Stomach (tissue), 8 donors: ENCODE measurements at regions not wholly inside any gene's neighbourhood (a gene's known extent, or its start where the extent isn't known, plus 50 kb on each side); places are given as distances from the start of the nearest gene placed in this dataset.

Source experiments
- DNase-seq, 2 donors: peaks; one replicate each; pipeline versions ENCODE4 v3.0.0 to v3.0.0-alpha.2; 2013 to 2019
- H3K27ac ChIP-seq, 5 donors: fragments of 200-600 bp in 4 of 5; sonication (generic) in 4 of 5; one replicate each; pipeline ENCODE4 v1.5.1; 2013 to 2019; ENCODE audit warnings: mild to moderate bottlenecking in 1 of 5, moderate library complexity in 1 of 5
- H3K27me3 ChIP-seq, 3 donors: fragments of 200-600 bp; sonication (generic); one replicate each; pipeline ENCODE4 v1.5.1; 2017 to 2019; ENCODE audit warnings: mixed run types in 1 of 3
- H3K36me3 ChIP-seq, 4 donors: fragments of 200-600 bp; sonication (generic); 1 replicate in 3 of 4; 2 replicates in 1 of 4; pipeline ENCODE4 v1.5.1; 2016 to 2019
- H3K4me1 ChIP-seq, 4 donors: fragments of 200-600 bp; sonication (generic); one replicate each; pipeline ENCODE4 v1.5.1; 2016 to 2019
- H3K4me3 ChIP-seq, 4 donors: fragments of 200-600 bp; sonication (generic) in 3 of 4; one replicate each; pipeline ENCODE4 v1.5.1; 2016 to 2019; ENCODE audit warnings: mild to moderate bottlenecking in 1 of 4
- H3K9me3 ChIP-seq, 4 donors: fragments of 200-600 bp; sonication (generic); one replicate each; pipeline ENCODE4 v1.5.1; 2016 to 2019
- CTCF ChIP-seq, 7 experiments: fragments of 450-650 bp in 4 of 7; fragments of 200-600 bp in 3 of 7; sonication (generic) in 3 of 7; IDR thresholded peaks; one replicate each; pipeline ENCODE4 v1.5.1; 2016 to 2019; ENCODE audit warnings: antibody characterized with exemption in 7 of 7, control low read depth in 2 of 7, mild to moderate bottlenecking in 1 of 7
- EP300 ChIP-seq: sonication (generic); formaldehyde crosslinking; IDR thresholded peaks from one replicate; pipeline ENCODE4 v1.6.1; 2017; ENCODE audit warnings: antibody characterized with exemption
- POLR2A ChIP-seq, 4 donors: fragments of 450-650 bp; IDR thresholded peaks; one replicate each; pipeline ENCODE4 v1.6.1; 2016; ENCODE audit warnings: antibody characterized with exemption in 4 of 4, control low read depth in 2 of 4, mild to moderate bottlenecking in 1 of 4, moderate library complexity in 1 of 4
- POLR2AphosphoS5 ChIP-seq, 3 donors: sonication (generic); formaldehyde crosslinking; IDR thresholded peaks; one replicate each; pipeline ENCODE4 v1.6.1; 2016; ENCODE audit warnings: antibody characterized with exemption in 3 of 3
- WGBS, 5 donors: extraction: QIAGEN DNeasy Blood & Tissue Kit in 3 of 5; methylation state at CpG; one replicate each; pipeline versions ENCODE4 v1.1.5 to v1.1.7; 2013 to 2018; 5-methylcytosine and 5-hydroxymethylcytosine counted together
- intact Hi-C: fragments of 100-400 bp; cut with DNase I; formaldehyde crosslinking; loops from one replicate; pipeline ENCODE4 v1.15.1; 2023; ENCODE audit warnings: low total_unique reads
- donor health status: healthy with polysubstance abuse.
- donor health status: Bipolar disorder and iron deficiency.
- donor health status: healthy.

GRCh38 chr5:135217669-135218485, 181.2 kb downstream of the MACROH2A1 start:
- no peaks in the 10 kb centered on the region for H3K9me3 ChIP-seq
- H3K27ac ChIP-seq, result no peak overlapping the region
- TF ChIP-seq POLR2AphosphoS5 (IDR thresholded peaks at IDR 0.05), result no peak
- TF ChIP-seq POLR2A (IDR thresholded peaks at IDR 0.05), result no peak
- TF ChIP-seq EP300, result no peak
- TF ChIP-seq CTCF (IDR thresholded peaks at IDR 0.05), result no peak
- H3K4me1 ChIP-seq, result no peaks in the 10 kb centered on the region
- H3K4me3 ChIP-seq, result no peak overlapping the region
- H3K36me3 ChIP-seq, result no peaks in the 10 kb centered on the region
- intact Hi-C loops, result no loop called here
- 87 to 95% (median 92%) methylated on average over 11 of the region's 11 CpGs for WGBS, 5 donors
- H3K27me3 ChIP-seq, result no peaks in the 10 kb centered on the region
- no peak for DNase-seq

- TF ChIP-seq POLR2A (IDR thresholded peaks at IDR 0.05) (no peak), EP300 (no peak), POLR2AphosphoS5 (IDR thresholded peaks at IDR 0.05) (no peak), CTCF (IDR thresholded peaks at IDR 0.05) (no peak)
- no peaks in the 10 kb centered on the region for H3K36me3 ChIP-seq
- peak in 1 of 2 donors; percentile 8 for DNase-seq
- H3K27ac ChIP-seq, result no peak overlapping the region
- no peak overlapping the region for H3K4me3 ChIP-seq
- intact Hi-C loops, result no loop called here
- no peaks in the 10 kb centered on the region for H3K27me3 ChIP-seq
- H3K9me3 ChIP-seq, result no peaks in the 10 kb centered on the region
- H3K4me1 ChIP-seq, result peaks cover 0 to 9% (median 0%) of the 10 kb centered on the region in 4 donors
Measured at GRCh38 chr5:135216471-135217343, 182.3 kb downstream of the MACROH2A1 start.

- 69 to 78% (median 75%) methylated on average over 7 of the region's 7 CpGs for WGBS, 5 donors
Measured at GRCh38 chr5:135215617-135216470, 181.8 kb upstream of the PITX1 start.

More at GRCh38 chr5:135215617-135216470, 181.8 kb upstream of the PITX1 start:
- no peaks in the 10 kb centered on the region for H3K27me3 ChIP-seq
- H3K36me3 ChIP-seq, result no peaks in the 10 kb centered on the region
- H3K4me1 ChIP-seq, result peaks cover 0 to 18% (median under 1%) of the 10 kb centered on the region in 4 donors
- no peaks in the 10 kb centered on the region for H3K9me3 ChIP-seq
- peak in 1 of 2 donors; percentile 17 for DNase-seq
- TF ChIP-seq EP300, result no peak
- TF ChIP-seq POLR2AphosphoS5 (IDR thresholded peaks at IDR 0.05), result no peak
- TF ChIP-seq POLR2A (IDR thresholded peaks at IDR 0.05), result no peak
- TF ChIP-seq CTCF (IDR thresholded peaks at IDR 0.05), result no peak
- no peak overlapping the region for H3K4me3 ChIP-seq
- intact Hi-C loops, result no loop called here
- no peak overlapping the region for H3K27ac ChIP-seq
